ENCODE measurements at regions not wholly inside any gene's neighbourhood (a gene's known extent, or its start where the extent isn't known, plus 50 kb on each side); places are given as distances from the start of the nearest gene placed in this dataset.

DNA sequence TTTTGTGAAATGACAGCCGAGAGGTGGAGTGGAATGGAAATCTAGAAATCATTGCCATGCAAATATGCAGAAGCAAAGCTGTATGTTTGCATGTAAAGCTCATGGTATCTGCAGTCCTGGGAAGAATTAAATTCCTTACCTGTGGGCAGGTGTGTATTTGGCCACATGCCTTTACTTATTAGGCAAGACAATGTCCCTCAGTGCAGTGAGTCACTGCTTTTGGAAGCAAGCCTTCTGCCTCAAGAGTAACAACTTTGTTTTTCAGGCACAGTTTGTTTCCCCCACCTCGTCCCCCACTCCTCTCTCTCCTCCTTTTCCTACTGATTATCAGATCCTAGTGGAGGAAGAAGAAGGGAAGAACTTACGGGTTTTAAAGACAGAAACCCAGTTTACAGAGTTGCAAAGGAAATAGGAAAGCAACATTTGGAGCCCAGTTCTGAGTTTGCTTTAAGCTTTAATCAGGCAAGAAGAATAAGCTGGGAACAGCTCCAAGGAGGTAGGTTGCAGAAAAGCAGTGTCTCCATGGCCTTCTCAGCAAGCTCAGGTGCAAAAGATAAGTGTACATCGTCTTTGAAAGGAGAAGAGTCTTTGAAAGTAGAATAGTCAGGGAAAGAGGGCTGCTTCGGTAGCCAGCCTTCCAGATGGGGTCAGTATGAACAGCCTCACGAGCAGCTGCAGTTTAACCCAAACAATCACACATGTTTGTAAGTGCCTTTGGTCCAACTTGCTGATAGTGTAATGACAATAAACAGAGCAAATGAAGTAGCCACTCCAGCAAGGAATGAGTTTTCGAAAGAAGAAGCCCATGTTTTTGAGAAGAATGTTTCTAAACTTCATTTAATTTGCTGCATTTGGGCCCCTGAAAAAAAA is 190.1 kb downstream of the KLF5 start:
- no peak for DNase-seq (ENCODE audit: low read depth)

DNA sequence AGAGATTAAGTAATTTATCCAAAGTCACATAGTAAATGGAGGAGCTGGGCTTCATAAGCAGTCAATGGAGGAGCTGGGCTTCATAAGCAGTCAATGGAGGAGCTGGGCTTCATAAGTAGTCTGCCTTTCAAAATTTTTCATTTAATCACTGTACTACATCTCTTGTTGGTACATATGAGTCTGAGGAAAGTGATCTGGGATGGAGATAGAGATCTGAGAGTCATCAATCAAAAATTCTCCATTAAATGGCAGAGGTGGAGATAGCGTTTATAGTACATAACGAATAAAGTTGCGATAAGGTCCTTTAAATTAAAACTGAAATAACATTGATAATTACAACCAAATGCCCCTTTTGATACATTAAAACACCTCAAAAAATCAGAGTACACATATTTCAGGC is 189.3 kb downstream of the KLF5 start:
- no peak for DNase-seq (ENCODE audit: low read depth)

DNA sequence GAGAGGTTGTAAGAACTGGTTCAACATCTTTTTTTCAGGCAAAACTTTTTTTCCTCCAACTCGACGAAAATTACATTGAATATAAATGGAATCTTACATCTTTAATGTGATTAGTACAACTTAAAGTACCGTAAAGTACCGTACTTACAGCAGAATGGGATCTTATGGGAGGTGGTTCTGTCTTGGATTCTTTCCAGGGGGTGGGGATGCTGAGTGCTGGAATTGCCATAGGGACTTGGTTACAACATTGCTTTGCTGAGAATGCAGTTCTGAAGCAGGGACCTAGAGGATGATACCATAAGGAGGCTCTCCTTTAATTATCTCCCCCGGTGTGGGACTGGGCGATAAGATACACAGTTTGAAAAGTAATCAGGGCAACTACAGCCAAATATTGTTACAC is 186.4 kb downstream of the KLF5 start:
- no peak for DNase-seq (ENCODE audit: low read depth)

DNA sequence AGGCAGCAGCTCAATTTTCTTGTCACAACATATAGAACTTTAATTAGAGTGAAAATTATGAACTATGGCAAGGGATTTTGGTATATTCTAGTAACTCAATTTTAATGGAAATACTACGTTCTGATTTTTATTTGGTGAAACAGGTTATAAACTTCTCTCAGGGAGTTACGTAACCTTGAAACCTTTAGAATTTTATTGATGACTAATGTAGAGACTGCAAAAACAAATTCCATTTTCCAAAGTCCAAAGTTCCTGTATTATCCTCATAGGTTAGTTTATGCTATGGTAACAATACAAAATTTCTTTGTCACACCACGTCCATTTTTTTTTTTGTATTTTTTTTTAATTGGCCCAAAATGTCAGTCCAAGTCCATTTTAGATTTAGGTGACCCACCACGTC is 185.7 kb downstream of the KLF5 start:
- no peak for DNase-seq (ENCODE audit: low read depth)

DNA sequence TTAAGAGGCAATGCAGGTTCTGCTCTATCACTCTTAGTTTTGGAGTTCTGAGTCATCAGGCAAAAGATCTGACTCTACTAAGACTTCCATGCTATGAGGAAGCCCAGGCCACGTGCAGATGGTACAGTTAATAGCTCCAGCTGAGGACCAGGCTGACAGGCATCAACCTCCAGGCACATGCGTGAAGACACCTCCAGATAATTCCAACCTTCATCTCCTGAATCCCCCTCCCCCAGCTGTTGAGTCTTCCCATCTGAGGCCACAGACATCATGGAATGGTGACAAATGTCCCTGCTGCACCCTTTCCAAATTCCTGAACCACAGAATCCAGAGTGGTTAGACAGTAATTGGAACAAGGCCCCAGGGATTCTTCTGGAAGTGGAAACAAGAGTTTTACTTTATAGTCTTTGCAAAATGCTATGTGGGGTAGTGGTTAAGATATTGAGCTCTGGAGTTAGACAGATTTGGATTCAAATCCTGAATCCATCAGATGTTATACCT is 183.8 kb downstream of the KLF5 start:
- no peak for DNase-seq (ENCODE audit: low read depth)

DNA sequence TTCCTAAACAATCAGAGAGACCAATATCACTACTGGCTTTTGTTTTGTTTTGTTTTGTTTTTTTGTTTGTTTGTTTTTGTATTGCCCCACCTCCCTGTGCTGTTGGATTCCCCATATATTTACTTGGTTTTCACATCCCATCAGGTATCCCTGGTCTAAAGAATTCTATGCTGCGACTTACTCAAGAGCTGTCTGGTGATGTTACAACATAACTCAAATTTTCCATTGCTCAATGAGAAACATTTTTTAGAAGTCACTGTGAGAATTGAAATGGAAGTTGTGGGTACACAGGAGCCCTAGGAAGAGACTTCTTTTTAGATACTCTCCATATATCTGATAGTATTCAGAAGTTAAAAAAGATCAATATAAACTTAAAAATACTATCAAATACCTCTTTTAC is 181.4 kb downstream of the KLF5 start:
- no peak for DNase-seq (ENCODE audit: low read depth)

DNA sequence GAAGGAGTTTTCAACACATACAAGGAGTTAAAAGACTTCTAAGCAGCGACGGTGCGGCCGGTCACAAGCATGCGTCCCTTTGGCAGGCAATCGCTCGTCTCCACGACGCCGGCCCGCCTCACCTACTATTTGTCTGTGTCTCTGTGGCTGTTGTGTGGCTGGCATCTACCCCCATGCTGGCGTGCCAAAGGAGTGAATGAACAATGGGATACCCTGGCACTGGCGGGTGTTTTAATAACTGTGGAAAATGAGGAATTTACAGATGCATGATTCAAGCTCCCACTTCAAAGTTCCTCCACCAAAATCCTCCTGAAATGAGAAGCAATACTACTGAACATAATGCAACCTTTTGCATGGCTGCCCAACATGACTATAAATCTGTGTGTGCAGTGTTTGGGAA is 176.6 kb downstream of the KLF5 start:
- DNase-seq (ENCODE audit: low read depth), result no peak

DNA sequence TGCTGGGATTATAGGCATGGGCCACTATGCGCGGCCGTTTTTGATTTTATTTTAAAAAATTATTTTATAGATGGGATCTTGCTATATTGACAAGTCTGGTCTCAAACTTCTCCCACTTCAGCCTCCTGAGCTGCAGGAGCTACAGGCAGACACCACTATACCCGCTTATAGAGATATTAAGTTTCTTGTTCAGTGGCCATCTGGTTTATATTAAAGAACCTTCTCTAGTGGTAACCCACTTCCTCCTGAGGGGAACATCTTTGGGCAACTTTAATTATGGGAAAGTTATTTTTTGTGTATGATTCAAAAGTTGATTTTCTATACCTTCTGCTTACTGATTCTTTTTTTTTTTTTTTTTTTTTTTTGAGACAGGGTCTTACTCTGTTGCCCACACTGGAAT is 172.7 kb downstream of the KLF5 start:
- no peak for DNase-seq (ENCODE audit: low read depth)

DNA sequence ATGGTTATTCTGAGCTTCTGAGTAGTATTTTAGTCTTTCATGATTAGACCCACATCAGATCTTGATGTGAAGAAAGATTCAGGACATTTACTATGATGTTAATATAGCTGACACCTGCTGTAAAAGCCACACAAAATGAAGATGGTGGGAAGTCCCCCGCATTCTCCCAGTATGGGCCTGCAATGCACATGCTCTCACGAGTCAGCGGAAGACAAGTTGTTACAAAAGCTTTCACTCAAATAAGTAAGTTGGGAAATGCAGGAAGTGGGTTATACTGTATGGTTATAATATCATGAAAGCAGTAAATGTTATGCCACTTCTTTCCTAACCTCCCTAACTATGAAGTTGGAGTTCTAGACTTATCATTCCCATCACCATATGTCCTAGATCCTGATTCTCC is 171.9 kb downstream of the KLF5 start:
- no peak for DNase-seq (ENCODE audit: low read depth)

DNA sequence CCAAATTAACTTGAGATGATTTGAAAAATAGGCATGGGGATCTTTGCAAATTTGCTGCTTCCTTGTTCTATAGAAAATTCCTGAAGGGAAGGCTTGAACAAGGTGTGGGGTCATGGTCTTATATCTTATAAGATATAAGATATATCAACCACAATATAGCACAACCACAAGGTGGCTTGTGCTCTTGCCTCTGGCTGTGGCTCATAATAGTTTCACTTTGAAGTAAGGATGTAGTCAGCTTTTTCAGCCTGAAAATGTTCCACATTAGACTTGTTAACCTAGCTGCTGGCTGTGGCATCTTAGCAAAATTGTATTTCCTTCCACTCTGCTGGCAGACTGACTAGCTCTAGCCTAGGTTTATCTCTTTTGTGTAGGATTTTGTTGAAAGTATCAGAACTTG is 169.7 kb downstream of the KLF5 start:
- no peak for DNase-seq (ENCODE audit: low read depth)

DNA sequence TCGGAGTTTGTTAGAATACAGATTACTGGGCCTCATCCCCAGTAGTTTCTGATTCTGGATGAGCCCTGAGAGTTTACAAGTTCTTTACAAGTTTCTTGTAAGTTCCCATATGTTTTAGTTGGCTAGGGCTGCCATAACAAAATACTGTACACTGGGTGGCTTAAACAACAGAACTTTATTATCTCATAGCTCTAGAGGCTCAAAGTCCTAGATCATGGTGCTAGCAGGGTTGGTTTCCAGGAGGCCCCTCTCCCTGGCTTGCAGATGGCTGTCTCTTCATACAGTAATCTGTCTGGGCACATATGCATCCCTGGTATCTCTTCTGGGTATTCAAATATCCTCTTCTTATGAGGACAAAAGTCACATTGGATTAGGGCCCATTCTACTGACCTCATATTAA is 167.2 kb downstream of the KLF5 start:
- DNase-seq (ENCODE audit: low read depth), result no peak

DNA sequence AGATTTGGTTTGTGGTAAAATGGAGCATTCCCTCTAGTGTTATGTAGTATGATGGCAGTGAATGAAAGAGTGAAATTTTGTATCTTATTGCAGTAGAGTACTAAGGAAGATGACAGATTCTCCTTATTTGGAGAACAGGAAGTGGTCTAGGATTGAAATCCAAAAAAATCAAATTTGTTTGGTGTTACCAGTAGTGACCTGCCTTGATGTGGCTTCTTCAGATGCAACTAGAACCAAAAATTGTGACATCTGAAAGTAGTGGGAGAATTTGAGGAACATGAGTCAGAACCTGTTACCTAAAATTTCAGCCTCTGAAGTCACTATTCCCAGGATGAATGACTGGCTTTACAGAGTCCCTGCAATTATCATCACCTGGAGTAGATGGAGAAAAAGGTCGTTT is 165.9 kb downstream of the KLF5 start:
- DNase-seq (ENCODE audit: low read depth), result no peak

DNA sequence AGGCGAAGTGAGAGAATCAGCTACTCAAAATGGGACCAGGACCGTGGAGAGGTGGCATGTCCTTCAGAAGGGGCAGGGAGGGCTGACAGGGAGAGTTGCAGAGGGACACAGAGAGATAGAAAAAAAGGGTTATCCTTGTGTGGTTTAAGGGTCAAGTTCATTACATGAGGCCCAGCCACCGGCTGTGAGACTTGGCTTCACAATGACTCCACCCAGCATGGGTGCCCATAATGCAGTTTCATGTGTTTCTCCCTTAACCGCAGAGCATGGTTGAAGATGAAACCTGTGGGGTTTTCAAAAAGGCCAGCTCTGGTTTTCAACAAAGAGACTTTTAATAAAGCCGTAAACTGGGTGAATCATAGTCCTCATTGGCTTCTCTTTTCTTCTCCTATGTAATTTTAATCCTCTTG is 164.6 kb downstream of the KLF5 start:
- DNase-seq (ENCODE audit: low read depth), result no peak

DNA sequence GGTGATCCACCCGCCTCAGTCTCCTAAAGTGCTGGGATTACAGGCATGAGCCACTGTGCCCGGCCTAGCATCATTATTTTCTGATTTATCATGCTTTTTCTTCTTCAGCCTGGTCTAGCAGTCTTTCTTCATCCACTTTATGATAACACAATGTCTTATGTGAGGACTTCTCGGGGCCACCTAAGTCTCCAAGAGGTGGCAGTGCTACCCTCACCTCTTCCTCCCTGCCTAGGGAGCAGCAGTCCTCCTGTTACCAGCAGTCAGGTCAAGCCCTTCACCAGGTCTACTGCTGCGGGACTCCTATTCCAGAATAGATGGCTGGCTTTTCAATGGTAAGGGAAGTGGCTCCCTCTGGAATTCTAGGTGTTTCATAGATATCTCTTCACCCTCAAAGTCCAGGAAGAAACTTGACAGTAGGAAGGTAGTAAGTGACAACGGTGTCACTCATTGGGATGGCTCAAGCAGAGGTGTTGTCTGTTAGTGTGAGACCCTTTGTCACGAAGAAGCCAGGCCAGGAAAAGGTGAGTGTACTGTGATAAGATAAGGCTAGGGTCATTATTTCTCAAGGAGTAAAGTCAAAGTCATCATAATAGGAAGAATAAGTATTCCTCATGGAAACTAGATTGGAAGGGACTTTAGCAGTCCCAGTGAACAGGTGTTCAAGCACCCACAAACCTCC is 164.0 kb downstream of the KLF5 start:
- DNase-seq (ENCODE audit: low read depth), result no peak

DNA sequence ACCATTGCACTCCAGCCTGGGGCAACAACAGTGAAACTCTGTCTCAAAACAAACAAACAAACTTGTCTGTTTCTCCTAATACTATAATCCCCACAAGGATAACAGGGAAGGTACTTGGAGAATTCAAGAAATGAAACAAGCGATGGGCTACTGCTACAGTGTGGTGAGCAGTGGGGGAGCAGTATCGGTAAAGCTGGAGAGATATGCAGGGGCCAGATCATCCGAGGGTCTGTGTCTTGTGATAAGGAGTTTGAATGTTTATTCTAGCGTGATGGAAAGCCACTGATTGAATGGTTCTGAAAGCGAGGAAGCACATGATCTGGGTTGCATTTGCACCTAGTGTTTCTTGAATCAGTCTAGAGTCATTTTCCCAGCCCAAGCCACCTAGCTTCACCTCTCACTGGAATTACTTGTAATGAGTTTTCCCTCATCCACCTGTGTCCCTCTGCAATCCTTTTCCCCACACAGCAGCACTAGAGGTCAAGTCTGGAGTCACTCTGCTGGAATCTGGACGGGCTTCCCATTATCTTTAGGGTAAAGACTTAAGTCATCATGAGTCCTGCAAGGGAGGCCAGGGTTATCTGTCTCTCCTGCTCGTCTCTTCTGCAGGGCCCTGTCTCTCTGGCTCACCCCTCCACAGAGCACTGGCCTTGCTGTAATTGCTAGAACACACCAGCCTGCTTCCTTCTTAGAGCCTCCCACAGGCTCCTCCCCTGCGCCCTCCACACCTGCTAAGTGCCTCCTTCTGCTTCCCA is 162.3 kb downstream of the KLF5 start:
- no peak for DNase-seq (ENCODE audit: low read depth)

DNA sequence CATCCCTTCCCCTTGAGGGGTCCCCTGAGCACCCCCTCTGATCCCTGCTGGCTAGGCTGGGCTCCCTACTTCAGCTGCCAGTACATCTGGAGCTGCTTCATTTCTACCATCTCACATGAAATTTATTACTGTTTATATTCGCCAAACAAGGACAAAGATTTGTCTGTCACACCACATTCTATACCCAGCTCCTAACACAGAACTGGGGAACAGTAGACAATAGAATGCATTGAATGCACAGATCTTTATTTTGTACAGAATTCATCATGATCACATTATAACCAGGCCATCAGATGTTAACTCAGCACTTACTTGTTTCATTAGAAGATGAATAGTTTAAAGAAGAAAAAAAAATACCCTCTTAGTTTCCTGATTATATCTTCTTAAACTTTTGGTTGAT is 159.4 kb downstream of the KLF5 start:
- no peak for DNase-seq (ENCODE audit: low read depth)

DNA sequence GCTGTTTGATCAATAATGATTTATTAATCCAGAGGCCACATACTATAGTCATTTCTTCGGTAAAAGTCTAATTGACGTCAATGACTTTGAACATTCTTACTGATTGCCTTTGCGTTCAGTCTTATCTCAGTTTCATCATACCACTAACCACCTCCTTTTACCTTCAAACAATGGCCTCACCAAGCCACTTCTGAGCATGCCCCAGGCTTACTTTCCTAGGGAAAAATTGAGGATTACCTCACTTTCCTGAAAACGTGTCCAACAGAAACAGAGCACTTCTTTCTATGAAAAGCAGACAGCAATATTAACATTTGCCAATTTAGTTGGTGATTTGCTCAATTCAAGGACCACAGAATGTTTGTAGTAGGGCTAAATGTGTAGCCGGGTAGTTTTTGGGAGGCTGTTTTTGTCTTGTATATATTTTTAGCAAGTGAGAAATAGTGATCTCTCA is 157.6 kb downstream of the KLF5 start:
- no peak for DNase-seq (ENCODE audit: low read depth)

DNA sequence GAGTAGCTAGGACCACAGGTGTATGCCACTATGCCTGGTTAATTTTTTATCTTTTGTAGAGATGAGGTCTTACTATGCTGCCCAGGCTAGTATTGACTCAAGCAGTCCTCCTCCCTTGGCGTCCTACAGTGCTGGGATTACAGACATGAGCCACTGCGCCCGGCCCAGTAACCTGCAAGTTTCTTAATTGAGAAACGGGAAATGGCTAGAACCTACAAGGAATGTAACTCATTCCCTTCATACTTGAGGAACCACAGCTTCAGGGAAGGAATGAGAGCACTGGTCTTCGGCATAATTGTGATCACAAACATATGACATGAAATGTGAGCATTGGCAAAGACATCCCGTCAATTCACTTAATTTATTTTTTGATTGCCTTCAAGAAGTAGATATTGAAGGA is 157.0 kb downstream of the KLF5 start:
- no peak for DNase-seq (ENCODE audit: low read depth)

DNA sequence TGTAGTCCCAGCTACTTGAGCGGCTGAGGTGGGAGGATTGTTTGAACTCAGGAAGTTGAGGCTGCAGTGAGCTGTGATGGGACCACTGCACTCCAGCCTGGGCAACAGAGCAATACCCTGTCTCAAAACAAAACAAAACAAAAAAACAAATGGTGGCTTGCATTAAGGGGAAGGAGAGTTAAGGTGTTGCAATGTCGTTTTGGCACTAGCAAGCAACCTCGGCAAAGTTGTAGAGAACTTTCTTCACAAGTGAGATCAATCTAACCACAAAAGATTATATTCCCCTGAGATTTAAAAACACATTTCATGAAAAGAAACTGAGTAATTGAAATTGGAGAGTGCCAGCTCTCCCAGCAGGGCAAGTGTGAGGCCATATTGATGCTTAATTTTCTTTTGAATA is 153.7 kb downstream of the KLF5 start:
- no peak for DNase-seq (ENCODE audit: low read depth)

DNA sequence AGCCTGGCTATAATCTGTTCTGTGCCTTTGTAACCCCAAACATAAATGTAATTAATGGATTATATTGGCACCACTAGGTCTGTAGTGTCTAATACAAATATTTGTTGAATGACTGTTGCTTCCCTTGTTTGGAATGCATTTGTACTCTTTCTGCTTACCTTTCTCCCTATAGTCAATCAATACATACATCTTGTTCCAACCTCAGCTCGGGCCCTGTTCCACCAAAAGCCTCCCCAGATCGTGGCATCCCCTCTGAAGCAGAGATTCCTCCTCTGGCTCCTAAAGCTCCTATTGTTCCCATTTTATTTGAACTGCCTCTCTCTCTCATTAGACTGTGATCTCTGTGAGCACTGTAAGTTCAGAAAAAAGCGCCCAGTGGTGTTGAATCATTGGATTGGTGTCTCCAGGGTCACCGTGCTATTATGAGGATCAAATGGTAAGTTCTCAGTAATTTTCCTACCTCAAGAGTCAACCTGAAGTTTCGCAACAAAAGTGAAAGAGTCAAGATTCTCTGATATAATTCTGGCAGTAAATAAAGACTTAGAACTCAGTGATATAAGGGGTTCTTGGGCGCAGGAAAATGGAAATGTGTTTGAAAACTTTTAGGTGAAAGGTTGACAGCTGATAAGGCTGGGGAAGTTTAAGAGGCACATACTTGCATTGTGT is 151.5 kb downstream of the KLF5 start:
- no peak for DNase-seq (ENCODE audit: low read depth)

DNA sequence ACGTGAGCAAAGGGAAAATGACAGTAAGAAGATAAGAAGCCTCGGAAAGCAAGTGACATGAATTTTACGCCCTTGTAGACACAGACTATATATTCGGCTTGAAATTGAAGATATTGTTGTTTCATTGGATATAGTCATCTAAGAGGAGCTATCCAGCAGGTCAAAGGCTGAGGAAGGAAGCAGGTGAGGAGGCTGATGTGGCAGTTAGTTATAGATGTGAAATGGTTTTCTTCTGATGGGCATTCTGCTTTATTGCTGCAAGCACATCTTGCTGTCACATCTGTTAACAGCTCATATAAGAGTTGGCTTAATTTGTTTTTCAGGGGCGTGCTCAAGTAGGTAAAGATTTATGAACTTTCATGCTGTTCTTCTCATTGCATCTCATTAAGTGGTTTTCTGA is 146.1 kb downstream of the KLF5 start:
- DNase-seq (ENCODE audit: low read depth), result no peak

DNA sequence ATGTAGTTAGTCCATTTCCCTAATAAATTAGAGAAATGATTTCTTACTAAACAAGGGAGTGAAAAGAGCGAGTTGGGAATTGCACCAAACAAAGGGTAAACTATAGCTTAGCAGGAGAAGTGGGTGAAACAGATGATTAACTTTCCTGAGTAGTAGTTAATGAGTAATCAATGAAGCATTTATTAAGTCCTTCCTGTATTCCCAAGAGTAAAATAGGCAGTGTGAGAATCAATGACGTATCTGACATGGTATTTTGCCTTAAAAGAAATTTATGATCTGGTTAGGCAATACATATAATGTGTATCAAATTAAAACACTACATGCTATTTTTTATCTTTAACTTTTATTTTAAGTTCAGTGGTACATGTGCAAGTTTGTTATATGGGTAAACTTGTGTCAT is 142.8 kb downstream of the KLF5 start:
- no peak for DNase-seq (ENCODE audit: low read depth)
